ENCODE measurements at regions not wholly inside any gene's neighbourhood (a gene's known extent, or its start where the extent isn't known, plus 50 kb on each side); places are given as distances from the start of the nearest gene placed in this dataset.

DNA sequence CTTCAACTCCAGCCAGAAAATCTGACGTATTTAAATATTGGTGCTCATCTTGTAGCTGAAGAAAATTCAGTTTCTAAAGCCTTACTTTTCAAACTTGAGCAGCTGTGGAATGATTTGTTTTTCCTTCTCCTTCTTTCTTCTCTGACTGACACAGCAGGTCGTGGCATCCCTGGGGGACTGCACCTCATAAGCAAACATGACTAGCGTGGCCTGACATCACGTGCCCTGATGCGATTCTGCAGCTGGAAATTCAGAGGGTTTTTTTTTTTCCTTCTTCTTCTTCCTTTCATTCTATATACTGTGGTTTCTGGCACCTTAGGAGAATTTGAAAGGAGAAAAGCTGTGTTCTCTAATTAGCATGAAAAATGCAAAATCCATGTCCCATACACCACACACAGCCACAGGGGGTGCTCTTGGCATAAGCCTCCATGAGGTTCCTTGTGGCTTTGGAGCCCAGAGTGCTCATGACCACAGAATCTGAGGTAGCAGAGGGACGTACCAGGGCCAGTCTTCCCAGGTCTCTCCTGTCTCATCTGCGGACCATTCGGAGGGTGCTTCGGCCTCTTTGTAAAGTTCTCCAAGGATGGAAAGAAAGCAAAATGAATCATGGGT is 258.5 kb upstream of the CDH4 start:
- WGBS, 2 donors, result 76 to 77% methylated on average over 9 of the region's 9 CpGs
- no peak overlapping the region for H3K4me3 ChIP-seq (ENCODE audit: low read depth, poor library complexity, severe bottlenecking)
- DNase-seq (ENCODE audit: low spot score in 2 of 2), result no peak
- no peak for TF ChIP-seq POLR2A (IDR thresholded peaks at IDR 0.05)
- TF ChIP-seq, protein P1, sequence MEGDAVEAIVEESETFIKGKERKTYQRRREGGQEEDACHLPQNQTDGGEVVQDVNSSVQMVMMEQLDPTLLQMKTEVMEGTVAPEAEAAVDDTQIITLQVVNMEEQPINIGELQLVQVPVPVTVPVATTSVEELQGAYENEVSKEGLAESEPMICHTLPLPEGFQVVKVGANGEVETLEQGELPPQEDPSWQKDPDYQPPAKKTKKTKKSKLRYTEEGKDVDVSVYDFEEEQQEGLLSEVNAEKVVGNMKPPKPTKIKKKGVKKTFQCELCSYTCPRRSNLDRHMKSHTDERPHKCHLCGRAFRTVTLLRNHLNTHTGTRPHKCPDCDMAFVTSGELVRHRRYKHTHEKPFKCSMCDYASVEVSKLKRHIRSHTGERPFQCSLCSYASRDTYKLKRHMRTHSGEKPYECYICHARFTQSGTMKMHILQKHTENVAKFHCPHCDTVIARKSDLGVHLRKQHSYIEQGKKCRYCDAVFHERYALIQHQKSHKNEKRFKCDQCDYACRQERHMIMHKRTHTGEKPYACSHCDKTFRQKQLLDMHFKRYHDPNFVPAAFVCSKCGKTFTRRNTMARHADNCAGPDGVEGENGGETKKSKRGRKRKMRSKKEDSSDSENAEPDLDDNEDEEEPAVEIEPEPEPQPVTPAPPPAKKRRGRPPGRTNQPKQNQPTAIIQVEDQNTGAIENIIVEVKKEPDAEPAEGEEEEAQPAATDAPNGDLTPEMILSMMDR (IDR thresholded peaks at IDR 0.05), result no peak
- intact Hi-C loops (cut with DNase I; ENCODE audit: low total_unique reads), result no loop called here

DNA sequence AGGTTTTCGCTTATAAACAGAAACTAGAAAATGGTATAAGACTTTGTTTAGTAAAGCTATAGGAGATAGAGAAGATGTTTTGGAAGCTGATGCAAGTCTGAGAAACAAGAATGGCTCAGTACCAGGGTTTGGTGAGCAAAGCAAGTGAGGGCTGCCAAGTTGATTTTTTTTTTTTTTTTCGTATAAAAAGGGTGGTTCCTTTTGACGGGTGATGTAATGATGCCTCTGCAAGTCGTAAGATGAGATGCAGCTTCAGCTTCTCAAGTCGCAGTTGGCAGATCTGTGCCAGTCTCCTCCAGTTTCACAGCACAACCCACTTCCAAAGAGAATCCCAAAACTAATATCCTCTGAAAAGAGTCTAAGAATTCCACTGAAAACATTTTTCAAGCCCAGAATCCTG is 252.8 kb upstream of the CDH4 start:
- intact Hi-C loops (cut with DNase I; ENCODE audit: low total_unique reads), result no loop called here
- H3K4me3 ChIP-seq (ENCODE audit: low read depth, poor library complexity, severe bottlenecking), result no peak overlapping the region
- WGBS, 2 donors, result 46 to 52% methylated on average over 5 of the region's 5 CpGs
- no peak for TF ChIP-seq POLR2A (IDR thresholded peaks at IDR 0.05)
- TF ChIP-seq, protein P1 (IDR thresholded peaks at IDR 0.05), result no peak
- DNase-seq (ENCODE audit: low spot score in 2 of 2), result no peak

DNA sequence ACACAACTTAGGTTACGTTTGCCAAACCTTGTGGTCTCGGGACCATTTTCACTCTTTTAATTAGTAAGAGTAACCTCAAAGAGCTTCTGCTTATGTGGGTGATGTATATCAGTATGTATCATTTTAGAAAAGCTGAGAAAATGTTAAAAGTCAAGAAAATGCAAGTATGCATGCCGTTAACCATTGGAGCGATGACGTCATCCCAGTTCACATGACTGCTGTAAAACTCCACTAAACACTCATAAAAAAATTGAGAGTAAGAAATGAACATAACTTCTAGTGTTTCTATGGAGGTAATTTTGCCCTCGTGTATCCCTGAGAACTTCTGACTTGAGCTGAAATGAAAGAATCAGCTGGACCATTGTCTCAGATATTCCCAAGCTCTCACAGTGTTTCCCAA is 250.0 kb upstream of the CDH4 start:
- TF ChIP-seq POLR2A (IDR thresholded peaks at IDR 0.05), result no peak
- TF ChIP-seq, protein P1 (IDR thresholded peaks at IDR 0.05), result no peak
- intact Hi-C loops (cut with DNase I; ENCODE audit: low total_unique reads), result no loop called here
- DNase-seq (ENCODE audit: low spot score in 2 of 2), result no peak
- no peak overlapping the region for H3K4me3 ChIP-seq (ENCODE audit: low read depth, poor library complexity, severe bottlenecking)
- 81 to 82% methylated on average over 6 of the region's 6 CpGs for WGBS, 2 donors

DNA sequence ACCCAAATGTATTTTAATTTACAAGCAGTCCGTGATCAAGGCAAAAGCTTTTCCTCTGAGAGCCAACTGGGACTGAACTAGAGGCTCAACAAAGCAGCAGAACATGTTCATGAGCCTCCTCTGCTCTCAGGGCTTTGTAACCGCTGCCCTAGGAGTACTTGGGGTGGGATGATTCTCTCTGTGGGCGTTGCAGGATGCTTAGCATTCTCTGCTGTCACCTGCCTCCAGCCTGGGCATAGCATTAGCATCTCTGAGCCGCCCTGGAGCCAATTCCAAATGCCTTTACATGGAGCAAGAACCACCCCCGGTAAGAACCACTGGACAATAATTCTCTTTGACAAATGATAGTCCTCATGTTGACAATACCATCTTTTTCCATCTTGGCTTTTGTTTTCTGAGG is 237.6 kb upstream of the CDH4 start:
- no peak for DNase-seq (ENCODE audit: low spot score in 2 of 2)
- intact Hi-C loops (cut with DNase I; ENCODE audit: low total_unique reads), result no loop called here
- 23 to 26% methylated on average over 5 of the region's 5 CpGs for WGBS, 2 donors
- H3K4me3 ChIP-seq (ENCODE audit: low read depth, poor library complexity, severe bottlenecking), result no peak overlapping the region
- TF ChIP-seq, protein P1 (IDR thresholded peaks at IDR 0.05), result no peak
- no peak for TF ChIP-seq POLR2A (IDR thresholded peaks at IDR 0.05)

DNA sequence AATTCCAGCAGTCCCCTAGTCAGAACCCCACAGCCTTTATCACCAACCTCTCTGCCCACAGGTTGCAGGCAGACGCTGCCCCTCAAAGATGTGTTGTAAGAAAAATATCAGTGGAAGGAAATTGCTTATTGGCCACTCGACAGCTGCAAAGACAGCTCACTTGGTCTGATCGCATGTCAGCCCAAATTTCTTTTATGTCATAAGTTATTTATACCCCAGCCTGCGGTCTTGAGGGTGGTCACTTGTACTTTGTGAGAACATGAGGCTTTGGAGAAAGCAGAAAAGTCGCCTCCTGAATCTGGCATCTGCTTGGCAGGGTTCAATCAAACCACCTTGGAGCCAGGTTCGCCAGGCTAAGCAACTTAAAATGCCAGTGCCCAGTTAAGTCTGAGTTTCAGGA is 236.5 kb upstream of the CDH4 start:
- 58 to 65% methylated on average over 6 of the region's 6 CpGs for WGBS, 2 donors
- DNase-seq (ENCODE audit: low spot score in 2 of 2), result no peak
- no peak overlapping the region for H3K4me3 ChIP-seq (ENCODE audit: low read depth, poor library complexity, severe bottlenecking)
- intact Hi-C loops (cut with DNase I; ENCODE audit: low total_unique reads), result no loop called here
- TF ChIP-seq, protein P1 (IDR thresholded peaks at IDR 0.05), result no peak

DNA sequence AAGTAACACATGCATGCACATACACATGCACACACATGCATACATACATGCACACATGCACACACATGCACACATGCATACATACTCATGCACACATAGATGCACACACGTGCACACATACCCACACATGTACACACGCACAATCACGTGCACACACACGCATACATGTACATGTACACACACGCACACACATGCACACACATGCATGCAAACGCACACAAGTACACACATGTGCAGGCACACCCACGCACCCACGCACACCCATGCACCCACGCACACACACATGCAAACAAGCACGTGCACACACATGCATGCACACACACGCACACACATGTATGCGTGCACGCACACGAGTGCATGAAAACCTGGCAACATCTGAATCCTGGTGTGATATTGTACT is 232.7 kb upstream of the CDH4 start:
- WGBS, 2 donors, result 92 to 94% methylated on average over 14 of the region's 14 CpGs
- TF ChIP-seq, protein P1 (IDR thresholded peaks at IDR 0.05), result peak in 1 of 3 donors; percentile 27
- no peak for TF ChIP-seq POLR2A (IDR thresholded peaks at IDR 0.05)
- DNase-seq (ENCODE audit: low spot score in 2 of 2), result peak in 1 of 2 donors; percentile 43
- no peak overlapping the region for H3K4me3 ChIP-seq (ENCODE audit: low read depth, poor library complexity, severe bottlenecking)
- intact Hi-C loops (cut with DNase I; ENCODE audit: low total_unique reads), result no loop called here

Measured in lower leg skin (tissue), 4 donors.